ENCODE measurements at regions not wholly inside any gene's neighbourhood (a gene's known extent, or its start where the extent isn't known, plus 50 kb on each side); places are given as distances from the start of the nearest gene placed in this dataset.

DNA sequence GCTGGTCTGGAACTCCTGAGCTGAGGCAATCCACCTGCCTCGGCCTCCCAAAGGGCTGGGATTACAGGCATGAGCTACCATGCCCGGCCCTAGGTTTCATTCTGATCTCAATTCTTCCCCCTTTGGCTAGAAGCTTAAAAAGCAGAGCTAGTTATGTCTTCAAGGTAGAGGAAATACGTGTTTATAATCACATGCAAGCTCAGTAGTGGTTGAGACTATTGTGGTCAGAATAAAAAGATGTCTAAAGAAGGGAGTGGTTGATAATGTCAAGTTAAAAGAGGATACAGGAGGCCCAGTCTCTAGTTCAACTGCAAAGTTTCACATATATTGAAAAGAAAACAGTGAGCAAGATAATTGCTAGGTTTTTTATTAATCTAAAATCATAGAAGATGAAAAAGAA lies 807.8 kb upstream of the ACVR2A start:
- no peak for TF ChIP-seq CTCF (IDR thresholded peaks at IDR 0.05; ENCODE audit: insufficient read depth, low read length)
- TF ChIP-seq, protein P1, sequence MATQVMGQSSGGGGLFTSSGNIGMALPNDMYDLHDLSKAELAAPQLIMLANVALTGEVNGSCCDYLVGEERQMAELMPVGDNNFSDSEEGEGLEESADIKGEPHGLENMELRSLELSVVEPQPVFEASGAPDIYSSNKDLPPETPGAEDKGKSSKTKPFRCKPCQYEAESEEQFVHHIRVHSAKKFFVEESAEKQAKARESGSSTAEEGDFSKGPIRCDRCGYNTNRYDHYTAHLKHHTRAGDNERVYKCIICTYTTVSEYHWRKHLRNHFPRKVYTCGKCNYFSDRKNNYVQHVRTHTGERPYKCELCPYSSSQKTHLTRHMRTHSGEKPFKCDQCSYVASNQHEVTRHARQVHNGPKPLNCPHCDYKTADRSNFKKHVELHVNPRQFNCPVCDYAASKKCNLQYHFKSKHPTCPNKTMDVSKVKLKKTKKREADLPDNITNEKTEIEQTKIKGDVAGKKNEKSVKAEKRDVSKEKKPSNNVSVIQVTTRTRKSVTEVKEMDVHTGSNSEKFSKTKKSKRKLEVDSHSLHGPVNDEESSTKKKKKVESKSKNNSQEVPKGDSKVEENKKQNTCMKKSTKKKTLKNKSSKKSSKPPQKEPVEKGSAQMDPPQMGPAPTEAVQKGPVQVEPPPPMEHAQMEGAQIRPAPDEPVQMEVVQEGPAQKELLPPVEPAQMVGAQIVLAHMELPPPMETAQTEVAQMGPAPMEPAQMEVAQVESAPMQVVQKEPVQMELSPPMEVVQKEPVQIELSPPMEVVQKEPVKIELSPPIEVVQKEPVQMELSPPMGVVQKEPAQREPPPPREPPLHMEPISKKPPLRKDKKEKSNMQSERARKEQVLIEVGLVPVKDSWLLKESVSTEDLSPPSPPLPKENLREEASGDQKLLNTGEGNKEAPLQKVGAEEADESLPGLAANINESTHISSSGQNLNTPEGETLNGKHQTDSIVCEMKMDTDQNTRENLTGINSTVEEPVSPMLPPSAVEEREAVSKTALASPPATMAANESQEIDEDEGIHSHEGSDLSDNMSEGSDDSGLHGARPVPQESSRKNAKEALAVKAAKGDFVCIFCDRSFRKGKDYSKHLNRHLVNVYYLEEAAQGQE (IDR thresholded peaks at IDR 0.05; ENCODE audit: insufficient replicate concordance, low read depth): no peak

Measured in HL-60 (cell line).